ENCODE measurements at regions not wholly inside any gene's neighbourhood (a gene's known extent, or its start where the extent isn't known, plus 50 kb on each side); places are given as distances from the start of the nearest gene placed in this dataset.

DNA sequence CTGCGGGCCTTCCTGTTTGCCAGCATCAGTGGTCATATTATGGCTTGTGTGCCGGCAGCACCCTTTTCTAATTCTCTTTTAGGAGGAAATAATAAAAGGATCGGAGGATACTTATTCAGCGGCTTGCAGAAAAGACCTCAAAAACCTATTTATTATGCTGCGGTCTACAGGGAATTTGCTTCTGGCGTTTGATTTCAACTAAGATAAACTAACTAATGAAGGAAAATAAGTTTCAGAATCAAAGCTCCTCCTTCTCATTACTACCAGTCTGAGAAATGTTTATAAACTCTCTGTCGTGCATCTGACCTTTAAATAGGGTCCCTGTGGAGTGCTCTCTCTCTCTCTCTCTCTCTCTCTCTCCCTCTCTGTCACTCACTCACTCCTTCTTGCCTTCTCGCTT, 335.0 kb upstream of the GLI3 start:
- no peak overlapping the region for H3K4me3 Mint-ChIP-seq (ENCODE audit: unreplicated experiment)
- TF ChIP-seq, protein P1, sequence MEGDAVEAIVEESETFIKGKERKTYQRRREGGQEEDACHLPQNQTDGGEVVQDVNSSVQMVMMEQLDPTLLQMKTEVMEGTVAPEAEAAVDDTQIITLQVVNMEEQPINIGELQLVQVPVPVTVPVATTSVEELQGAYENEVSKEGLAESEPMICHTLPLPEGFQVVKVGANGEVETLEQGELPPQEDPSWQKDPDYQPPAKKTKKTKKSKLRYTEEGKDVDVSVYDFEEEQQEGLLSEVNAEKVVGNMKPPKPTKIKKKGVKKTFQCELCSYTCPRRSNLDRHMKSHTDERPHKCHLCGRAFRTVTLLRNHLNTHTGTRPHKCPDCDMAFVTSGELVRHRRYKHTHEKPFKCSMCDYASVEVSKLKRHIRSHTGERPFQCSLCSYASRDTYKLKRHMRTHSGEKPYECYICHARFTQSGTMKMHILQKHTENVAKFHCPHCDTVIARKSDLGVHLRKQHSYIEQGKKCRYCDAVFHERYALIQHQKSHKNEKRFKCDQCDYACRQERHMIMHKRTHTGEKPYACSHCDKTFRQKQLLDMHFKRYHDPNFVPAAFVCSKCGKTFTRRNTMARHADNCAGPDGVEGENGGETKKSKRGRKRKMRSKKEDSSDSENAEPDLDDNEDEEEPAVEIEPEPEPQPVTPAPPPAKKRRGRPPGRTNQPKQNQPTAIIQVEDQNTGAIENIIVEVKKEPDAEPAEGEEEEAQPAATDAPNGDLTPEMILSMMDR (IDR thresholded peaks at IDR 0.05; ENCODE audit: unreplicated experiment) = no peak
- BruUV-seq (replicated peaks) = no TSS peak
- no peak overlapping the region for H3K27ac Mint-ChIP-seq (ENCODE audit: low read depth, unreplicated experiment)
- POLR2A ChIA-PET = interaction anchor here (1.3 kb wide), 1 partner anchor 299 kb away, joined by 3 read pairs; no protein-coding TSS in a partner anchor
- intact Hi-C loops (cut with micrococcal nuclease) = loop anchor here (10.0 kb wide), 1 partner anchor 313 kb away; no protein-coding TSS in a partner anchor
- H3K27me3 Mint-ChIP-seq (ENCODE audit: insufficient read depth, unreplicated experiment) = no peaks in the 10 kb centered on the region
- CTCF ChIA-PET = interaction anchor here (0.6 to 1.2 kb wide), 8 partner anchors 10 to 631 kb away, joined by 3 to 5 read pairs (median 3); no protein-coding TSS in a partner anchor
- DNase-seq (ENCODE audit: unreplicated experiment) = no peak
- no peaks in the 10 kb centered on the region for H3K36me3 Mint-ChIP-seq (ENCODE audit: insufficient read depth, unreplicated experiment)
- H3K4me1 Mint-ChIP-seq (ENCODE audit: insufficient read depth, unreplicated experiment) = peaks cover 15% of the 10 kb centered on the region
- peaks cover 8% of the 10 kb centered on the region for H3K9me3 Mint-ChIP-seq (ENCODE audit: unreplicated experiment)

DNA sequence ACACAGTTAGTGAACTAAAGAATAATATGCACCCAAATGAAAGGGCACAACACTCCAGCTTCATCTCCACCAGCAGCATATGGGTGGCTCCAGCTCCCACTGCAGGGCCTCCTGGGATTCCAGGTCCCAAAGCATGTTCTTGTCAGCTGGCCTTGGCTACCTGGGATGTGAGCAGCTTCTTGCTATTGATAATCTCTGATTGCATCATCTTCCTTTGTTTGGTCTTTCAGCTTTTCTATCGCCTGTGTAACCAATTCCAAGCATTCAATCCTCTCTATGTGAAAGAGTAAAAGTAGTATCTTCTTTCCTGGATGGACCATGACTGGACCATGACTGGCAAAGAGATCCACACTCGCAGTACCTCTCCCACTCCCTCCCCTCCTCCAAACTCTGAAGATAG, 333.9 kb upstream of the GLI3 start:
- no peak for DNase-seq (ENCODE audit: unreplicated experiment)
- Mint-ChIP-seq H3K27me3 (ENCODE audit: insufficient read depth, unreplicated experiment) (no peaks in the 10 kb centered on the region), H3K9me3 (ENCODE audit: unreplicated experiment) (peaks cover 8% of the 10 kb centered on the region), H3K4me1 (ENCODE audit: insufficient read depth, unreplicated experiment) (peaks cover 15% of the 10 kb centered on the region), H3K27ac (ENCODE audit: low read depth, unreplicated experiment) (no peak overlapping the region), H3K36me3 (ENCODE audit: insufficient read depth, unreplicated experiment) (no peaks in the 10 kb centered on the region), H3K4me3 (ENCODE audit: unreplicated experiment) (no peak overlapping the region)
- CTCF ChIA-PET = interaction anchor here (0.5 to 1.0 kb wide), 2 partner anchors 83 to 630 kb away, joined by 3 read pairs; no protein-coding TSS in a partner anchor
- TF ChIP-seq, protein P1 (IDR thresholded peaks at IDR 0.05; ENCODE audit: unreplicated experiment) = no peak
- intact Hi-C loops (cut with micrococcal nuclease) = loop anchor here (10.0 kb wide), 1 partner anchor 314 kb away; no protein-coding TSS in a partner anchor
- no TSS peak for BruUV-seq (replicated peaks)
- POLR2A ChIA-PET = no interaction called here

DNA sequence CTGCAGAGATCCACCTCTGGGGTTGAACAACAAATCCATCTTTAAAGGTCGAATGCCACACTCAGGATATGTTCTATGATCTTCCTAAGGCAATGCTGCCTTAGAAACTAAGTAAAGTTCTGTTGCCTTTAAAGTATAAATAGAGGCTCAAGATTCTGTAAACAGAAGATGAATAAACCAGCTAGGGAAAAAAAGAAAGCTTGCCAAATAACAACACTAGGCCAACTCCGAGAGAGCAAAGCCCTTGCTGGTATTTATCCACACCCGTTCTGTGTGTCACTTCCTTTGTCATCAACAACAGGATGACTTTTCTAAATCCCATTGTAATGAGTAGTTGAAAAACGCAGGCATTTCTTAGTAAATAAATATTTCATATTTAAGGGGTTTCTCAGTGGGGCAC, 330.0 kb upstream of the GLI3 start:
- BruUV-seq (replicated peaks) = no TSS peak
- TF ChIP-seq, protein P1 (IDR thresholded peaks at IDR 0.05; ENCODE audit: unreplicated experiment) = no peak
- Mint-ChIP-seq H3K27ac (ENCODE audit: low read depth, unreplicated experiment) (no peak overlapping the region), H3K27me3 (ENCODE audit: insufficient read depth, unreplicated experiment) (no peaks in the 10 kb centered on the region), H3K4me1 (ENCODE audit: insufficient read depth, unreplicated experiment) (no peaks in the 10 kb centered on the region), H3K36me3 (ENCODE audit: insufficient read depth, unreplicated experiment) (no peaks in the 10 kb centered on the region), H3K4me3 (ENCODE audit: unreplicated experiment) (no peak overlapping the region), H3K9me3 (ENCODE audit: unreplicated experiment) (peaks cover 8% of the 10 kb centered on the region)
- DNase-seq (ENCODE audit: unreplicated experiment) = no peak
- ChIA-PET CTCF (no interaction called here), POLR2A (interaction anchor here (0.6 kb wide), 1 partner anchor 29 kb away, joined by 3 read pairs; no protein-coding TSS in a partner anchor)
- intact Hi-C loops (cut with micrococcal nuclease) = no loop called here

DNA sequence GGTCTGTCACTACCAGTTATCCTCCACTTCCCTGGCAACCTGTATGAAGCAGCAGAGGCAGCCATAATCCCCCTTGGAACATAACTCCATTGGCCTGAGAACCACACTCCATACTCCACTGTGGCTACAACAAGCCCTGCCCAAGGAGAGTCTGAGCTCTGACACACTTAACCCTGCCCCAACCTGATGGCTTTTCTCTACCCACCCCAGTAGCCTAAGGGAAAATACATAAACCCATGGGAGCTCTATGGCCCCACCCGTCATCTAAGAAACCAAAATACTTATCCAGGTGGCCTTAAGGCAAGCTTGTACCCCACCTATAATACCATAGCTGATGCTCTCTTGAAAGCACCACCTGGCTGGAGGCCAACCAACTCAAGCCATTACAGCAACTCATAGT, 324.8 kb upstream of the GLI3 start:
- no peak for DNase-seq (ENCODE audit: unreplicated experiment)
- Mint-ChIP-seq H3K36me3 (ENCODE audit: insufficient read depth, unreplicated experiment) (no peaks in the 10 kb centered on the region), H3K4me3 (ENCODE audit: unreplicated experiment) (no peak overlapping the region), H3K27ac (ENCODE audit: low read depth, unreplicated experiment) (no peak overlapping the region), H3K4me1 (ENCODE audit: insufficient read depth, unreplicated experiment) (no peaks in the 10 kb centered on the region), H3K27me3 (ENCODE audit: insufficient read depth, unreplicated experiment) (no peaks in the 10 kb centered on the region), H3K9me3 (ENCODE audit: unreplicated experiment) (peaks cover 7% of the 10 kb centered on the region)
- CTCF ChIA-PET = interaction anchor here (0.6 to 0.7 kb wide), 2 partner anchors 11 to 234 kb away, joined by 3 to 5 read pairs; no protein-coding TSS in a partner anchor
- no TSS peak for BruUV-seq (replicated peaks)
- TF ChIP-seq, protein P1 (IDR thresholded peaks at IDR 0.05; ENCODE audit: unreplicated experiment) = no peak
- POLR2A ChIA-PET = interaction anchor here (1.0 kb wide), 1 partner anchor 26 kb away, joined by 3 read pairs; no protein-coding TSS in a partner anchor
- intact Hi-C loops (cut with micrococcal nuclease) = no loop called here
